HG02571 (cell line): ENCODE measurements at regions not wholly inside any gene's neighbourhood (a gene's known extent, or its start where the extent isn't known, plus 50 kb on each side); places are given as distances from the start of the nearest gene placed in this dataset.
"Not testable (repeated sequence)": the region's sequence is repeated elsewhere in the genome, so short reads cannot be mapped to it uniquely, and the experiment has no call there.

Source experiments
- ATAC-seq: cut with Tn5 transposase; IDR thresholded peaks from one replicate; pipeline ENCODE4 v1.9.1; 2021; ENCODE audit warnings: mild to moderate bottlenecking, moderate library complexity; ENCODE audit not compliant: unreplicated experiment

DNA sequence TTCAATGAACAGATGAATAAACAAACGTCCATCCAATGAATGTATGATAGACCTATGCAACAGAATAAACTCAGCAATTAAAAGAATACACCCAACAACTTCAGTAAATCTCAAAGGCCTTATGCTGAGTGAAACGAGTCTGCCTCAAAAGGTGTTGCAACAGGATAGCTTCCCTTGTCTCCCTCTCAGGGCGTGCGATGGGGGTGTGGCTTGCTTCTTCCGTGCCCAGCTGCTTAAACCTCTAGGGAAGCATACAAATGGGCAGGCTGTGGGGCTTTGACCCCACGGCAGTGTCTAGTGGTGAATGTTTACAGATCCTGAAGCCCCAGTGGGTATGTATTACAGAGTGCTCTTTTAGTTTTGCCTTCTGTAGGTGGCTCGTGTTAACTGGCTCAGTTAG lies 87.0 kb upstream of the CCL21 start:
- ATAC-seq = no peak

DNA sequence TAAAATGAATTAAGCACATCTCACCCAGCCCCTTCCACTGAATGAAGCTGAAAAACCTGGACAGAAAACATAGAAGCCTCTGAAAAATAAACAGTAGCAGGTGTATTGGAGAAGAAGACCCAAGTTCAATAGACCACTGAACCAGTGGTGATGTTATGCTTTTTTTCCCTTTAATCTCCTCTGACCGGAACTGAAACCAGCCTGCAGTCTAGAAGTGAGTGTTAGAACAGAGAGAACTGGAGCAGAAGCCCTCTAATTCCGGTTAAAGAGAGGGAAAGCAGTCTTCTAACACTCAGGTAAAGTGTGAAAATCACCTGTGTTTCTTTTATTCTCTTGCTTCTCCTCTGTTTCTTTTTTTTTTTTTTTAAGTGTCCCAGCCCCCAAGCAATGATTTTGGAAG lies 83.5 kb upstream of the CCL21 start:
- no peak for ATAC-seq

DNA sequence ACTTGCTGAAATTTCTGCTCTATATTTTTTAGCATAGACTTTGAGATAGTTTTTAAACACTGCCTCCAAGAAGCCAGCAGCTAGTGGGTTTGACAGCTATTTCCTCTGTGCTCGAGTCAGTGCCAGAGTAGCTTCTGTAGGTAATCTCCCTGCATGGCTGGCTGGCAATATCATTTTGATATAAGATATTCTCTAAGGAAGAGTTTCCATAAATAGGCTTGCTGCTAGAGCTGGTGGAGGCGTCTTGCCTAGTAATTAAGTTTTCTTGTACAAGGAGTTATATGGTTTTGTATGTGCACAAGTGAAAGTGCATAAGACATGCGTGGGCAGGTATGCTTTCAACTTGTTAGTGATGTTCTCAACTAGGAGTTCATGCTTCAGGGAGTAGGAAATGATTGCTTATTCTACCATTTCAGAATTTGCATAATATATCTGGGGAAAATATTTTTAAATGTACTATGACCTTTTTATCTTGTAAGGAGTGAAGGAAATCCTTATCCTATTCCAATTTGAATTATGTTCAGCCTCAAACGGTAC lies 74.1 kb upstream of the CCL21 start:
- ATAC-seq = no peak

DNA sequence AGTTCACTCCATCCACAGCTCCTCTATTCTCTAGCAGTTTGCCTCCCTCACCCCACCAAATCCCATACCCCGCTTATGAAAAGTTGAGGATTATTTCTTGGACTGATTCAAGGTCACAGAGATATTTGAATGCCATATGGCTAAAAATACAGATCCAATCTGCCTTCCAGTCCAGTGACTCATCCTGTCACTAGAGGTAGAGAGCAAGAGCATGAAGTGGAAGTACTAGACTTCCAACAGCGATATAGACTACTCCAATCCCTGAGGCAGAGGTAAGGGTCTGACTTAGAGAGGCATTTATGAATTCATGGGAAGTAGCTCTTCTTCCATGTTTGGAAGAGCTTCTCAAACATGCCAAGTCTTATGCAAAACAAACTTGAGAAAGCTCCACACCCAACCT lies 72.4 kb upstream of the CCL21 start:
- ATAC-seq = no peak

DNA sequence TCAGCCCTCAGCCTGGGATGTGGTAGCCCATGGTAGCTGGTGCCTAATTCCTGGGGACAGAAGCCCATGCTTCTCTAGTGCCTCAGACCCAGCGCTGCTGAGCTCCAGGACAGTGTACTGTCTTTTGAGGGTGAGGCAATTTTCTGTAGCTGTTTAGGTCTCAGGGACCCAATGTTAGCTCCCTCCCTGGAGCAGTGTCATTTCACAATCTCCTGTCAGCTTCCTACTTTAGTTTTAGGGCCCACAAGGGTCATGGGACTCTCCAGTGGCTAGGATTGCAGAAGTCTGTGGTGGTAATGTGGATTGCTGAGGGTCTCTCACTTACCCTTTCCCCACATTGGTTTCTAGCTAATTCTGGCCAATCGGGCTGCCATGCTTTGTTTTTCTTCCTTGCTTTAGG lies 67.7 kb upstream of the CCL21 start:
- no peak for ATAC-seq

DNA sequence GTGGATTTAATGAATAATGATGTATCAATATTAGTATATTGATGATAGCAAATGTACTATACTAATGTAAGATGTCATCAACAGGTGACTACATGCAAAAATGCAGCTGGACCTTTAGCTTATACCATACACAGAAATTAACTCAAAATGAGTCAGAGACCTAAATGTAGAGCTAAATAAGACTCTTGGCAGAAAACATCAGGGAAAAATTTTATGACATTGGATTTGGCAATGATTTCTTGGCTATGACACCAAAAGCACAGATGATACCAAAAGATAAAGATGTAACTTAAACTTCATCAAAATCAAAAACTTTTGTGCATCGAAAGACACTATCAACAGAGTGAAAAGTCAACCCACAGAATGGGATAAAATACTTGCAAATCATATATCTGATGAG lies 64.0 kb upstream of the CCL21 start:
- ATAC-seq = no peak

DNA sequence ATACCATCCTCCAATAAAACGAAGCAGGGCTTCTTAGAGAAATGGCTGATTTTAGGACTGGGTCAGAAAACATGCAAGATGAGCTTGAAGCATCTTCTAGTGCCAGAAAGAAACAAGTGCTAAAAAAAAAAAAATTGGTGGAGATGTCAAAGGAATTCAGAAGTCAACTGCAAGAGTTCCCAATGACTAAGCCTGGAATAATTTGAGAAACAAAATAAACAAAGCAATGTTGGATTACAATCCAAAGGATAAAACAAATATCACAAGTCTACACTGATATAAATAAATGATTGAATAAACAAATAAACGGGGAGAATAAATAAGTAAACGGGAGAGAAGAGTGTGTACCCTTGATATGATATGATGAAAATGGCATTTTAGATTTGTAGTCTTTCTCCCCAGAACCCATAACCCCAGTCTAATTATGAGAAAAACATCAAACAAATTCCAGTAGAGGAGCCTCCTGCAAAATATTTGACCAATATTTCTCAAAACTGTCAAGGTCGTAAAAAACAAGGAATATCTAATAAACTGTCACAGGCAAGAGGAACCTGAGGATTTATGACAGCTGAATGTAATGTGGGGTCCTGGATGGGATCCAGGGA lies 63.5 kb upstream of the CCL21 start:
- ATAC-seq = no peak

DNA sequence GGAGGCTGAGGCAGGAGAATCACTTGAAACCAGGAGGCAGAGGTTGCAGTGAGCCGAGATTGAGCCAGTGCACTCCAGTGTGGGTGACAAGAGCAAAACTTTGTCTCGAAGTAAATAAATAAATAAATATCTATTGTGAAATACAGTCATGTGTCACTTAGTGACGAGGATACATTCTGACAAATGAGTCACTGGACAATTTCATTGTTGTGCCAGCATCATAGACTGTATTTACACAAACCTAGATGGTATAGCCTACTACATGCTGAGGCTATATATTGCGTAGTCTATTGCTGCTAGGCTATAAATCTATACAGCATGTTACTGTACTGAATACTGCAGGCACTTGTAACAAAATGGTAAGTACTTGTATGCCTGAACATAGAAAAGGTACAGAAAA lies 61.1 kb upstream of the CCL21 start:
- no peak for ATAC-seq

DNA sequence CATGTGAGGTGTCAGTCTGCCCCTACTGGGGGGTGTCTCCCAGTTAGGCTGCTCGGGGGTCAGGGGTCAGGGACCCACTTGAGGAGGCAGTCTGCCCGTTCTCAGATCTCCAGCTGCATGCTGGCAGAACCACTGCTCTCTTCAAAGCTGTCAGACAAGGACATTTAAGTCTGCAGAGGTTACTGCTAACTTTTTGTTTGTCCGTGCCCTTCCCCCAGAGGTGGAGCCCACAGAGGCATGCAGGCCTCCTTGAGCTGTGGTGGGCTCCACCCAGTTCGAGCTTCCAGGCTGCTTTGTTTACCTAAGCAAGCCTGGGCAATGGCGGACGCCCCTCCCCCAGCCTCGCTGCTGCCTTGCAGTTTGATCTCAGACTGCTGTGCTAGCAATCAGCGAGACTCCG lies 57.2 kb upstream of the CCL21 start:
- ATAC-seq = not testable (repeated sequence)

DNA sequence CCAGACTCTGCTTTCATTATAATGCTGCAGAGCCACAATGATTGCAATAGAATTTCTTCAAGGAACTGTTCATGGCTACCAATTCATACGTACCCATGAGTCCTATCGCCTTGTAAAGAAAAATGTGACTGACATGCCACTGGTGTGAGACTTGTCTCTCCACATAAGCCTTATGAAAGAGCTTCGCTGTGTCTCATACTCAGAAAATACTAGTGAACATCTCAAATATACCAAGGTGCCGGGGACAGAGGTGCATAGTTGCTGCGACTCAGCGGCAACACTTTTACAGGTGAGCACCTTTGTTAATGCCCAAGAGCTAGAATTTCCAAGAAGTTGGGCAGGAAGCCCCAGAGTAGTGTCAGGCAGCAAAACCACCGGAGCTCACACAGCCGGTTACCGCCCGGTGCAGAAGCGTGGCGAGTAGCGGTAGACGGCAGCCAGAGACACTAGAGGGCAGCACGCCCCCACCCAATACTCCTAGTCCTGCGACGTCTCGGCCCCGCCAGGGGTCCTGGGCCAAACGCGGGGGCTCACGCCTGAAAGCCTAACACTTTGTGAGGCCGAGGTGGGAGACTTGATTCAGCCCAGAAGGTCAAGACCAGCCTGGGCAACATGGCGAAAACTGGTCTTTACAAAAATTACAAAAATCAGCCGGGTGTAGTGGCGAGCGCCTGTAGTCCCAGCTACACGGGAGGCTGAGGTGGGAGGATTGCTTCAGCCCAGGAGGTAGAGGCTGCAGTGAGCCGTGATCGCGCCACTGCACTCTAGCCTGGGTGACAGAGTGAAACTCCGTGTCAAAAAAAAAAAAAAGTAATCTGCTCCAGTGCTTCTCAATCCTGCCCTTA lies 50.5 kb upstream of the CCL21 start:
- not testable (repeated sequence) for ATAC-seq
